OCI-LY7 (cell line): ENCODE measurements at regions not wholly inside any gene's neighbourhood (a gene's known extent, or its start where the extent isn't known, plus 50 kb on each side); places are given as distances from the start of the nearest gene placed in this dataset.

Experiments used
- EZH2phosphoT487 ChIP-seq: fragments of 200-600 bp; sonication (generic); IDR thresholded peaks from 2 replicates; pipeline ENCODE4 v1.6.1; 2018; ENCODE audit warnings: low read depth, borderline replicate concordance, mild to moderate bottlenecking, mixed run types, antibody characterized with exemption, low read length, moderate library complexity, mixed read lengths
- TF ChIP-seq, protein P1 (sequence below): fragments of 200-600 bp; sonication (generic); conservative IDR thresholded peaks from 2 replicates; pipeline ENCODE4 v1.5.1; 2014; ENCODE audit warnings: mild to moderate bottlenecking, antibody characterized with exemption, low read length, moderate library complexity, mixed read lengths

- TF ChIP-seq, protein P1, sequence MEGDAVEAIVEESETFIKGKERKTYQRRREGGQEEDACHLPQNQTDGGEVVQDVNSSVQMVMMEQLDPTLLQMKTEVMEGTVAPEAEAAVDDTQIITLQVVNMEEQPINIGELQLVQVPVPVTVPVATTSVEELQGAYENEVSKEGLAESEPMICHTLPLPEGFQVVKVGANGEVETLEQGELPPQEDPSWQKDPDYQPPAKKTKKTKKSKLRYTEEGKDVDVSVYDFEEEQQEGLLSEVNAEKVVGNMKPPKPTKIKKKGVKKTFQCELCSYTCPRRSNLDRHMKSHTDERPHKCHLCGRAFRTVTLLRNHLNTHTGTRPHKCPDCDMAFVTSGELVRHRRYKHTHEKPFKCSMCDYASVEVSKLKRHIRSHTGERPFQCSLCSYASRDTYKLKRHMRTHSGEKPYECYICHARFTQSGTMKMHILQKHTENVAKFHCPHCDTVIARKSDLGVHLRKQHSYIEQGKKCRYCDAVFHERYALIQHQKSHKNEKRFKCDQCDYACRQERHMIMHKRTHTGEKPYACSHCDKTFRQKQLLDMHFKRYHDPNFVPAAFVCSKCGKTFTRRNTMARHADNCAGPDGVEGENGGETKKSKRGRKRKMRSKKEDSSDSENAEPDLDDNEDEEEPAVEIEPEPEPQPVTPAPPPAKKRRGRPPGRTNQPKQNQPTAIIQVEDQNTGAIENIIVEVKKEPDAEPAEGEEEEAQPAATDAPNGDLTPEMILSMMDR: no peak
- no peak for TF ChIP-seq EZH2phosphoT487
These were observed 55.8 kb upstream of the HS3ST1 start for GRCh38 chr4:11484531-11484930.
